ENCODE measurements at regions not wholly inside any gene's neighbourhood (a gene's known extent, or its start where the extent isn't known, plus 50 kb on each side); places are given as distances from the start of the nearest gene placed in this dataset.

DNA sequence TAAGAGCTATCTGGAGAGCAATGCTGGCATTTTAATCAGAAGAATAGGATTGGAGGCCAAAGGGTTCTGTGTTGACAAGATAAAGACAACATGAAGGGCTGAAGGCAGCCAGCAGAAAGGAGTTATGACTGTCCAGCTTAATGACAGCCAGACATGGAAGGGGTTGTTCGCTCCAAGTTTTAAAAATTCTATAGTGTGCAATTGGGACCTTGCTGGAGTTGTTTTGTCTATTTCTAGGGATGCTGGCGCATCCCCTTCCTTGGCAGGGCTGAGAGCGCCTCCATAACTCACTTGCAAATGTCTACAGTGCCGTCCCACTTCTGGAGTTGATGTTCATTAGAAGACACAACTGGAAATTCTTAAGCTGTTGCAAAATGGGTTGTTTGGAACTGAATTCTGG is 200.7 kb downstream of the TLE3 start:
- intact Hi-C loops (cut with micrococcal nuclease; ENCODE audit: unreplicated experiment) = no loop called here
- ChIA-PET CTCF (ENCODE audit: unreplicated experiment) (no interaction called here), POLR2A (interaction anchor here (1.4 kb wide), 1 partner anchor 9 kb away, joined by 6 read pairs; no protein-coding TSS in a partner anchor)
- H3K9me3 ChIP-seq (ENCODE audit: low read length) = no peaks in the 10 kb centered on the region
- no peak for TF ChIP-seq EZH2phosphoT487 (IDR thresholded peaks at IDR 0.05; ENCODE audit: borderline replicate concordance, low read depth, low read length)
- TF ChIP-seq, protein P1, sequence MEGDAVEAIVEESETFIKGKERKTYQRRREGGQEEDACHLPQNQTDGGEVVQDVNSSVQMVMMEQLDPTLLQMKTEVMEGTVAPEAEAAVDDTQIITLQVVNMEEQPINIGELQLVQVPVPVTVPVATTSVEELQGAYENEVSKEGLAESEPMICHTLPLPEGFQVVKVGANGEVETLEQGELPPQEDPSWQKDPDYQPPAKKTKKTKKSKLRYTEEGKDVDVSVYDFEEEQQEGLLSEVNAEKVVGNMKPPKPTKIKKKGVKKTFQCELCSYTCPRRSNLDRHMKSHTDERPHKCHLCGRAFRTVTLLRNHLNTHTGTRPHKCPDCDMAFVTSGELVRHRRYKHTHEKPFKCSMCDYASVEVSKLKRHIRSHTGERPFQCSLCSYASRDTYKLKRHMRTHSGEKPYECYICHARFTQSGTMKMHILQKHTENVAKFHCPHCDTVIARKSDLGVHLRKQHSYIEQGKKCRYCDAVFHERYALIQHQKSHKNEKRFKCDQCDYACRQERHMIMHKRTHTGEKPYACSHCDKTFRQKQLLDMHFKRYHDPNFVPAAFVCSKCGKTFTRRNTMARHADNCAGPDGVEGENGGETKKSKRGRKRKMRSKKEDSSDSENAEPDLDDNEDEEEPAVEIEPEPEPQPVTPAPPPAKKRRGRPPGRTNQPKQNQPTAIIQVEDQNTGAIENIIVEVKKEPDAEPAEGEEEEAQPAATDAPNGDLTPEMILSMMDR (conservative IDR thresholded peaks at IDR 0.05; ENCODE audit: low read length) = no peak
- no peak for DNase-seq (ENCODE audit: low spot score)
- peaks cover 10% of the 10 kb centered on the region for H3K4me1 ChIP-seq (ENCODE audit: insufficient read depth, low read length, poor library complexity, severe bottlenecking)
- H3K79me2 ChIP-seq (ENCODE audit: insufficient read depth, low read depth, low read length) = no peaks in the 10 kb centered on the region
- no TSS peak for BruUV-seq (replicated peaks)
- H3K27ac ChIP-seq (ENCODE audit: low read depth, low read length, poor library complexity, severe bottlenecking) = no peak overlapping the region
- H3K4me2 ChIP-seq (ENCODE audit: low read length) = no peak overlapping the region
- no peaks in the 10 kb centered on the region for H3K9me2 ChIP-seq (ENCODE audit: insufficient read depth, low read length)
- H4K20me1 ChIP-seq (ENCODE audit: insufficient read depth, low read length) = no peaks in the 10 kb centered on the region
- H3K36me3 ChIP-seq (ENCODE audit: insufficient read depth, low read length) = no peaks in the 10 kb centered on the region
- H2AFZ ChIP-seq (ENCODE audit: low read length) = no peak overlapping the region
- no peak overlapping the region for H3K4me3 ChIP-seq (ENCODE audit: low read depth, low read length, poor library complexity, severe bottlenecking)

DNA sequence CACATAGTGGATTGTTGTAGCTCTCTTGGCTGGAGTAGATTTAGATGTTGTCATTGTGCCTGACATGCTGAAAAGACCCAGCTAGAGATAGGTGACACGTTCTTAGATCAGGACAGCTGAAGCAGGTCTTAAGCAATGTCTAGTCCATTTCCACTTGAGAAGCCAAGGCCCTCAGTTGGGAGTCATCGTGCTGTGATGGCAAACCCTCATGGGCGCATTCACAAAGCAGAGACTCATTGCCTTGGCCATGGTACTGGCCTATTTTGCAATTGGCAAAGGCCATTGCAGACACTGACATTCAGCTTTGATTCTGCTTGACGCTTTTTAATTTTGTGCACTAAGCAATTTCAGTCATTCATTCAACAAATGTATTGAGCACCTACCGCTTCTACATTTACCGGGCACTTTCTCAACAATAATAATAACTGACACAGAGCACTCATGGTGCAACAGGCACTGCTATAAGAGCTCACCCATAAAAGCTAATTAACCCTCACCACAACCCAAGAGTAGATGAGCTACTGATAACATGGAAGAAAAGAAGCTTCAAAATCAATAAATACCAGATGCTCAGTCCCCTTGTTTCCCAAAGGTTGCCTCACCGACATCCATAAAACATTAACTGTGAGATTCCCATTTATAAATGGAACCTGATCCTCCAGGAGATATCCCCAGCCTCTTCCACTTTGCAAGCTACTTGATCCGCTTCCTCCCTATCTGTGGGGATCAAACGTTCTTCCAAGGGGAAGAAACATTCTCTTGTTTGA is 200.1 kb downstream of the TLE3 start:
- H3K4me1 ChIP-seq (ENCODE audit: insufficient read depth, low read length, poor library complexity, severe bottlenecking) = peaks cover 15% of the 10 kb centered on the region
- H2AFZ ChIP-seq (ENCODE audit: low read length) = no peak overlapping the region
- TF ChIP-seq EZH2phosphoT487 (IDR thresholded peaks at IDR 0.05; ENCODE audit: borderline replicate concordance, low read depth, low read length) = no peak
- TF ChIP-seq, protein P1 (conservative IDR thresholded peaks at IDR 0.05; ENCODE audit: low read length) = no peak
- intact Hi-C loops (cut with micrococcal nuclease; ENCODE audit: unreplicated experiment) = no loop called here
- H3K9me2 ChIP-seq (ENCODE audit: insufficient read depth, low read length) = no peaks in the 10 kb centered on the region
- H3K9me3 ChIP-seq (ENCODE audit: low read length) = no peaks in the 10 kb centered on the region
- no peak overlapping the region for H3K4me2 ChIP-seq (ENCODE audit: low read length)
- ChIA-PET CTCF (ENCODE audit: unreplicated experiment) (no interaction called here), POLR2A (interaction anchor here (1.4 kb wide), 1 partner anchor 9 kb away, joined by 6 read pairs; no protein-coding TSS in a partner anchor)
- no peak overlapping the region for H3K27ac ChIP-seq (ENCODE audit: low read depth, low read length, poor library complexity, severe bottlenecking)
- no TSS peak for BruUV-seq (replicated peaks)
- no peak for DNase-seq (ENCODE audit: low spot score)
- no peak overlapping the region for H3K4me3 ChIP-seq (ENCODE audit: low read depth, low read length, poor library complexity, severe bottlenecking)
- H3K79me2 ChIP-seq (ENCODE audit: insufficient read depth, low read depth, low read length) = no peaks in the 10 kb centered on the region
- H4K20me1 ChIP-seq (ENCODE audit: insufficient read depth, low read length) = no peaks in the 10 kb centered on the region
- no peaks in the 10 kb centered on the region for H3K36me3 ChIP-seq (ENCODE audit: insufficient read depth, low read length)

DNA sequence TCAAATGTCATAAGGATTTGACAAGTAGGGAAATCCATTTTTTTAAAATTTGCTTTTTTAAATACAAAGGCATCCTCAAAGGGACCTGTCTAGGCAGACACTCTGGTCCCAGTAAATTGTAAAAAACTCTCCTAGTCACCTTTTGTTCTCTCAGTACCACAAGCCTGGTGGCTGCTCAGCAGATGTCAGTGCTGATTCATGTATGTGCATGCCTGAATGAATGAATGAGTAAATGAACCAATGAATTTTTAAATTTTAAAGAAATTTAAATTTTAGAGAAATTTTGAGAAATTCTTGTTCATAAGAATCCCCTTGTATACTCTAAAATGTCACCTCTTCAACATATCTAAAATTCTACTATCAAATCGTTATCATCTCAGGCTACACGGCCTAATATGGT is 199.5 kb downstream of the TLE3 start:
- no TSS peak for BruUV-seq (replicated peaks)
- H3K79me2 ChIP-seq (ENCODE audit: insufficient read depth, low read depth, low read length) = no peaks in the 10 kb centered on the region
- H3K4me3 ChIP-seq (ENCODE audit: low read depth, low read length, poor library complexity, severe bottlenecking) = no peak overlapping the region
- no peak overlapping the region for H3K27ac ChIP-seq (ENCODE audit: low read depth, low read length, poor library complexity, severe bottlenecking)
- H3K4me1 ChIP-seq (ENCODE audit: insufficient read depth, low read length, poor library complexity, severe bottlenecking) = peaks cover 15% of the 10 kb centered on the region
- ChIA-PET POLR2A (interaction anchor here (0.7 to 1.4 kb wide), 2 partner anchors 10 to 143 kb away, joined by 6 read pairs; no protein-coding TSS in a partner anchor), CTCF (ENCODE audit: unreplicated experiment) (no interaction called here)
- intact Hi-C loops (cut with micrococcal nuclease; ENCODE audit: unreplicated experiment) = no loop called here
- no peak for DNase-seq (ENCODE audit: low spot score)
- H4K20me1 ChIP-seq (ENCODE audit: insufficient read depth, low read length) = no peaks in the 10 kb centered on the region
- no peaks in the 10 kb centered on the region for H3K36me3 ChIP-seq (ENCODE audit: insufficient read depth, low read length)
- no peak for TF ChIP-seq EZH2phosphoT487 (IDR thresholded peaks at IDR 0.05; ENCODE audit: borderline replicate concordance, low read depth, low read length)
- TF ChIP-seq, protein P1 (conservative IDR thresholded peaks at IDR 0.05; ENCODE audit: low read length) = no peak
- H3K9me2 ChIP-seq (ENCODE audit: insufficient read depth, low read length) = no peaks in the 10 kb centered on the region
- H2AFZ ChIP-seq (ENCODE audit: low read length) = no peak overlapping the region
- H3K4me2 ChIP-seq (ENCODE audit: low read length) = no peak overlapping the region
- H3K9me3 ChIP-seq (ENCODE audit: low read length) = no peaks in the 10 kb centered on the region
